Hepatocyte (in vitro differentiated cells): ENCODE measurements at regions not wholly inside any gene's neighbourhood (a gene's known extent, or its start where the extent isn't known, plus 50 kb on each side); places are given as distances from the start of the nearest gene placed in this dataset.
"Not testable (repeated sequence)": the region's sequence is repeated elsewhere in the genome, so short reads cannot be mapped to it uniquely, and the experiment has no call there.

Experiments
- CTCF ChIP-seq: fragments of 200-600 bp; sonication (generic); IDR thresholded peaks from 2 replicates; pipeline ENCODE4 v1.5.1; 2016; ENCODE audit warnings: antibody characterized with exemption, mild to moderate bottlenecking; ENCODE audit not compliant: poor library complexity
- EZH2 ChIP-seq: fragments of 200-600 bp; sonication (generic); IDR thresholded peaks from 2 replicates; pipeline ENCODE4 v1.6.1; 2016; ENCODE audit warnings: antibody characterized with exemption, mild to moderate bottlenecking, borderline replicate concordance

- TF ChIP-seq EZH2, CTCF: not testable (repeated sequence)
Observed at GRCh38 chr2:13308478-13308805, 591.7 kb downstream of the TRIB2 start.
